Epithelial cell of esophagus (primary cell): ENCODE measurements at regions not wholly inside any gene's neighbourhood (a gene's known extent, or its start where the extent isn't known, plus 50 kb on each side); places are given as distances from the start of the nearest gene placed in this dataset.

Experiments
- DNase-seq: peaks from one replicate; pipeline ENCODE4 v3.0.0; 2010; ENCODE audit warnings: low read depth
- H3K4me3 ChIP-seq: 2 replicates; pipeline ENCODE4 v1.5.1; 2011; ENCODE audit warnings: mild to moderate bottlenecking, low read length, control low read depth
- CTCF ChIP-seq: IDR thresholded peaks from 2 replicates; pipeline ENCODE4 v1.5.1; 2011; ENCODE audit warnings: low read depth, mild to moderate bottlenecking, low read length, control low read depth, inconsistent platforms; ENCODE audit not compliant: insufficient read depth; ENCODE audit errors: missing control alignments

GRCh38 chr3:69535613-69536012 lies 149.7 kb upstream of the FRMD4B start:
- no peak overlapping the region for H3K4me3 ChIP-seq
- no peak for DNase-seq
- no peak for TF ChIP-seq CTCF

DNA sequence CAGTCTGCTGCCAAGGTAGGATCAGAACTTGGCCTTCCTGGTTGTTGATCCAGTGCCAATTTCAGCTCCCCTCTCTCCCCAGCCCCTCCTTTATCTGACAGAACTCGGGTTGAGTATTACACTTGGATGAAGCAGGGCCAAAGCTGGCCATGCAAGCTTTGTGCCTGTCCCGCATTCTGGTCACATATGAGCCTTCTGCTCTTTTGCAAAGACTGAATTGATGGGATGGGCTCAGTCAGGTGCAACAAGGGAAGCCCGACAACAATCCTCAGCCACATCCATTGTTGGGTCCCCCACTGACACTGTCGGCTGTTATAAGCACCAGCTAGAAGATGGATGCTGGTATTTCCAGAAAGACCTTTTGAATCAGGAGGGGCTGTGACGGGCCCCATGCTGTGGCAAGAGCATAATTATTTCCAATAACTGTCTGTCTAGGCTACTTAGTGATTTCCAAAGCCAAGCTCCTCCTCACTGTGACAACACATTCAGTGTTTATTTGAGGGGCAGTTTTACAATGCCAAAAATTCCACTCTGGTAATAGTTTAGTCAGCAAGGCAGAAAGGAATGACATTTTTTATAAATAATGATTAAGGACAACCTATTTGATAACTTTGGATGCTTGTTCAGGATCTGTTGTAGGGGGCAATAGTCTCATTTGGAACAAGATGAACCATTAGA lies 146.8 kb upstream of the FRMD4B start:
- no peak for TF ChIP-seq CTCF
- no peak for DNase-seq
- no peak overlapping the region for H3K4me3 ChIP-seq

- TF ChIP-seq CTCF: no peak
- DNase-seq: no peak
- no peak overlapping the region for H3K4me3 ChIP-seq
Observed at GRCh38 chr3:69531576-69532546, 146.0 kb upstream of the FRMD4B start.

DNA sequence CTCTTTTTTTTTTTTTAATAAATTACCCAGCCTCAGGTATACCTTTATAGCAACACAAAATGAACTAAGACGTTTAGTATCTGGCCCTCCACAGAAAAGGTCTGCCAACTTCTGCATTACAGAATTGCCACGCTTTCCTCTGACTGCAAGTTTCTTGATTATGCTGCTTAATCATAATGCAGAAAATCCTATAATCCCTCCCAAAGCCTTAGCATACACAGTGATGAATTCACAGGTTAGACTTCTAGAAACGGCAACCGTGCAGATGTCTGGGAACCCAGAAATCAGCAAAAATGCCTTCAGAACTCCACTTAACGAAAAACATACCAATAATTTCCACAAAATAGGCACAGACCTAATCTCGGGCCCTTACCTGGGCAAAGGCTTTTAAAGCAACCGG lies 144.7 kb upstream of the FRMD4B start:
- TF ChIP-seq CTCF: no peak
- DNase-seq: no peak
- H3K4me3 ChIP-seq: no peak overlapping the region

- TF ChIP-seq CTCF: no peak
- H3K4me3 ChIP-seq: no peak overlapping the region
- DNase-seq: no peak
Observed at GRCh38 chr3:69527498-69527897, 141.6 kb upstream of the FRMD4B start.

DNA sequence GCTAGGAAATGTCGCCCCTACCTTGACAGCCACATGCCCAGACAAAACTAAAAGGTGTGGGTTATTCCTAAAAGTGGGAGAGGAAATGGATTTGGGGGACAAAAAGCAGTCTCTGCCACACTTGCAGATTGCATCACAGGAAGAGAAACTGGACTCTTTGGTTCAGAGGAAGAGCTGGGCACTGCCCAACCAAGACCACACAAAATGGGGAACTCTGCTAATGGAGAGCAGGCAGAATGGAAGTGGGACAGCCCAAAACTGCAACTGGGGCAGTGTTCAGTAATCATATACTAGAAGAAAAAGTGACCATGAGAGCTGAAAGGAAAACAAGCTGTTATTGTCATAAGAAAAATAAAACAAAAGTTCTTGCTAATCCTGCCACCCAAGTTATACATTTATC lies 138.9 kb upstream of the FRMD4B start:
- no peak overlapping the region for H3K4me3 ChIP-seq
- no peak for TF ChIP-seq CTCF
- no peak for DNase-seq

DNA sequence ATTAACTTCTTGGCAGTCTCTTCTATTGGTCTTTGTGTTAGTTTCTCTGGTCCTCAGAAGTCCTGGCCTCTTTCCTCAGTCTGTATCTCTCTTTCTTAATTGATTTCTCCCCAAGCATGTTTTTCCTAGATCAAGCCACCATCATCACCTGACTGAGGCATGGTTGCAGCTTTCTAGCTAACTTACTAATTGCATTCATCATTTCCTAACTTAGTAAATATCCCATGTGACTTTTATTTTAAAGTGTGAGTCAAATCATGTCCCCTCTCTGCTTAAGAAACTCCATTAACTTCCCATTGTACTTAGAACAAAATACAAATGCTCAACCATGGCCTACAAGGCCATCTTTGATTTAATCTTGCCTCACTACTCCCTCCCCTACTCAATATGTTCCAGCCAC lies 135.4 kb upstream of the FRMD4B start:
- no peak for DNase-seq
- H3K4me3 ChIP-seq: no peak overlapping the region
- no peak for TF ChIP-seq CTCF
